Activated CD4-positive, alpha-beta T cell treated with anti-CD3 and anti-CD28 coated beads for 36 hours (primary cell): ENCODE measurements at regions not wholly inside any gene's neighbourhood (a gene's known extent, or its start where the extent isn't known, plus 50 kb on each side); places are given as distances from the start of the nearest gene placed in this dataset.

ENCODE experiments used
- ATAC-seq: fragments of 200-7000 bp; cut with Tn5 transposase; one replicate; pipeline ENCODE4 v1.10.0; 2021; ENCODE audit warnings: mild to moderate bottlenecking, moderate library complexity
- CTCF ChIA-PET: fragments of 350-600 bp; sonication (Branson Sonifier 250); formaldehyde crosslinking; loops from one replicate; lab custom pipeline; 2021; ENCODE audit warnings: antibody characterized with exemption; lab: Charles Lee
- POLR2A ChIA-PET: fragments of 350-600 bp; sonication (Branson Sonifier 250); formaldehyde crosslinking; loops from one replicate; lab custom pipeline; 2021; ENCODE audit warnings: antibody characterized with exemption, inconsistent platforms; lab: Charles Lee
- DNase-seq: peaks from one replicate; pipeline ENCODE4 v3.0.0-alpha.2; 2020
- H3K27ac Mint-ChIP-seq: one replicate; pipeline ENCODE4 v1.8.0; 2021; ENCODE audit warnings: mixed read lengths
- H3K27me3 Mint-ChIP-seq: one replicate; pipeline ENCODE4 v1.8.0; 2021; ENCODE audit warnings: mixed read lengths
- H3K36me3 Mint-ChIP-seq: one replicate; pipeline ENCODE4 v1.8.0; 2021; ENCODE audit warnings: low read depth, mixed read lengths
- H3K4me1 Mint-ChIP-seq: one replicate; pipeline ENCODE4 v1.8.0; 2021; ENCODE audit warnings: mixed read lengths
- H3K4me3 Mint-ChIP-seq: one replicate; pipeline ENCODE4 v1.8.0; 2021; ENCODE audit warnings: mild to moderate bottlenecking, moderate library complexity, mixed read lengths
- H3K9me3 Mint-ChIP-seq: one replicate; pipeline ENCODE4 v1.8.0; 2021; ENCODE audit warnings: low read depth, mixed read lengths
- intact Hi-C, 2 experiments: fragments of 100-400 bp; cut with DNase I in 1 of 2; cut with micrococcal nuclease in 1 of 2; formaldehyde crosslinking; loops; one replicate each; pipeline versions ENCODE4 v1.14.2 to v1.15.1; 2022 to 2024; cut with DNase I, micrococcal nuclease

DNA sequence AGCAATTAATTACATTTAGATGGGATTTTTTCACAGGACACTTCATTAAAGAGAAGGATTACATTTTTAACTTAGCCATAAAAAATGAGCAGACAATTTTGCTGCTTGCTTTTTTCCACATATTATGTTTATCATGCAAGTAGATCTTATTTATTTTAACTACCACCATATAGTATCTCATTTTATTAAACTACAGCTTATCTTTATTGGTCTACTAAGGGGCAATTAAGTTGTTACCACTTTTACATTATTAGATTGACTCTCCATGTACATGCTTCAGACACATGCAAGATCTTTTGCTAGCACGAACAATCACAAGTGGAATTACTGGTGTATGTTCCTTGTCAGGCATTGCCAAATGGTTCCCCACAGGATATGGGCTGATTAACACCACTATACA, 99.8 kb upstream of the NFIA start:
- ATAC-seq (no peak), DNase-seq (no peak)
- ChIA-PET POLR2A (no interaction called here), CTCF (interaction anchor here (1.0 kb wide), 1 partner anchor 606 kb away, joined by 3 read pairs; no protein-coding TSS in a partner anchor)
- Mint-ChIP-seq H3K36me3 (no peaks in the 10 kb centered on the region), H3K4me3 (no peak overlapping the region), H3K27me3 (peaks cover 1% of the 10 kb centered on the region), H3K4me1 (peaks cover 2% of the 10 kb centered on the region), H3K9me3 (no peaks in the 10 kb centered on the region), H3K27ac (no peak overlapping the region)
- intact Hi-C loops: no loop called here

DNA sequence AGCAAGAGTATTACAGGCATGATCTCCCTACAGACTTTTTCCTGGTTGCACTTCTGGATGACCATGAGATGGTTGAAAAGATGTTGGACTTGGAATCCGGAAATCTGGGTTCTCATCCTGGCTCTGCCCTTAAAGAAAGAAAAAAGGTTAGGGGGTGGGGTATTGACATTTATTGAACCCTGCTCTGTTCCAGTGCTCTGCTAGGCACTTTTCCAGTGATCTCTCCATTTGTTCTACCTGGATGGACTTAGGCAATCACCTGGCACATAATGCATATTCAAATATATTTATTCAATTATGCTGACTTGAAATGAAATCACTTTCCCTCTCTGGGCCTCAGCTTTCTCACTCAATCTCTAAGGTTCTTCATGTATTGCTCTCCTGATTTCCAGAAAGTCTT, 101.0 kb upstream of the NFIA start:
- H3K27ac Mint-ChIP-seq: no peak overlapping the region
- ATAC-seq (no peak), DNase-seq (no peak)
- no peaks in the 10 kb centered on the region for H3K9me3 Mint-ChIP-seq
- peaks cover 1% of the 10 kb centered on the region for H3K27me3 Mint-ChIP-seq
- CTCF ChIA-PET: interaction anchor here (0.6 to 1.6 kb wide), 3 partner anchors 9 to 607 kb away, joined by 3 read pairs; no protein-coding TSS in a partner anchor
- intact Hi-C loops: no loop called here
- POLR2A ChIA-PET: no interaction called here
- H3K4me3 Mint-ChIP-seq: no peak overlapping the region
- H3K36me3 Mint-ChIP-seq: no peaks in the 10 kb centered on the region
- H3K4me1 Mint-ChIP-seq: peaks cover 2% of the 10 kb centered on the region

DNA sequence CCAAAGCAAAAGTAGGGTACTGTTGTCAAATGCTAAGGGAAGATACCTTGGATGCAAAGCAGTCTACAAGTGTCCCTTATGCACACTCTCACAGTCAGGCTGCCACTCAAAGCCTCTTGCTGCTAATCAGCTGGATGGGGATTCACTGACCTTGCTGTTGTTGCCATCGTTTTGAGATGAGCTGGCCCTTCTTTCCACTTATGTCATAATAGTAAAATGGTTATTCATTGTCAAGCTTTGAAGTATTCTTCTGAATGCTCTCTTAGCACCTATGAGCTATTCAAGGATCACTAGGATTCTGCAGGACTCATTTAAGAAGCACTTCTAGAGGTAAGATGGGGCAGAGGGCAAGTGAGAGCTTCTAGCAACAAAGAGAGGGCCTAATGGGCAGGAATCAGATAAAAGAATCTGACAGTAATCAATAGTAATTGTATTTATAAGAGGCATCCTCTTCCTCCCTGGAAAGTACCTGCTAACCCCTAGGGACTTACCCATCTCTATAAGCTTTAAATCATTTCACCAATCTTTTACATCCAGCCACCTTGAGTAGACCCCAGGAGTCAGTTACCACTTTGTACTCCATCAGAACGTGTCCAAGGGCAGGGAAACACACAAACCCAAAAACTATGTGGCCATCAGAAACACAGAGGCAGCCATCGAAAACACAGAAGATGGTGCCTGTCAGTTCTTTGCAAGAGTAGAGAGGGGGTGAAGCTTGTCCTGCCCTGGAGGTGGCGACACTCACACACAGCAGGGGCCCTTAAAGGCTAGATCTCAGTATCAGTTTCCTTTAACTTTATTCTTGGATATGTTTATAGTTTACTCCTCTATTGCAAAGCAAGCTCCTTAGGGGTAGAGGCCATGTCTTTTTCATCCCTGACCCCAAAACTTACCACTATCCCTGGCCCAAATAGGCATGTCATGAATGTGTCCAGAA, 103.7 kb upstream of the NFIA start:
- H3K36me3 Mint-ChIP-seq: no peaks in the 10 kb centered on the region
- ATAC-seq (peak; percentile 80), DNase-seq (peak; percentile 54)
- POLR2A ChIA-PET: no interaction called here
- H3K27ac Mint-ChIP-seq: no peak overlapping the region
- H3K4me1 Mint-ChIP-seq: peaks cover 2% of the 10 kb centered on the region
- no peak overlapping the region for H3K4me3 Mint-ChIP-seq
- intact Hi-C loops: loop anchor here (1.0 to 5.0 kb wide), 5 partner anchors 64 to 874 kb away; no protein-coding TSS in a partner anchor
- H3K9me3 Mint-ChIP-seq: no peaks in the 10 kb centered on the region
- peaks cover under 1% of the 10 kb centered on the region for H3K27me3 Mint-ChIP-seq
- CTCF ChIA-PET: interaction anchor here (0.6 to 2.4 kb wide), 13 partner anchors 9 to 1048 kb away, joined by 3 to 8 read pairs (median 4); no protein-coding TSS in a partner anchor

DNA sequence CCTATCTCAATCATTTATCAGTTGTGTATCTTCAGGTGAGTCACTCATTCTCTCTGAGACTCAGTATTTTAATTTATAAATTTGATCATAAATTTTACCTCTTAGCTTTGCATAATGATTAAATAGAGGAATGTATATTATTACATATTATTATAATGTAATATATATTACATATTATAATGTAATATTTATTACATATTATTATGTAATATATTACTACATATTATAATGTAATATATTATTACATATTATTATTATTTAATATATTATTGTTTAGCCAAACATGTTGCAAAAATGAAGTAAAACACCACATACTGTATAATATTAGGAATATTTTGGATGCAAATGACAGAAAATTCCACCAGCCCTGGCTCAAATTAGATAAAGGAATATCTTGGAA, 104.7 kb upstream of the NFIA start:
- Mint-ChIP-seq H3K4me1 (peaks cover 2% of the 10 kb centered on the region), H3K36me3 (no peaks in the 10 kb centered on the region), H3K9me3 (no peaks in the 10 kb centered on the region), H3K4me3 (no peak overlapping the region), H3K27ac (no peak overlapping the region), H3K27me3 (no peaks in the 10 kb centered on the region)
- ATAC-seq: no peak
- CTCF ChIA-PET: interaction anchor here (0.8 to 2.4 kb wide), 4 partner anchors 65 to 1001 kb away, joined by 3 to 8 read pairs (median 4); no protein-coding TSS in a partner anchor
- no peak for DNase-seq
- intact Hi-C loops: loop anchor here (2.0 to 5.0 kb wide), 3 partner anchors 65 to 875 kb away; no protein-coding TSS in a partner anchor
- POLR2A ChIA-PET: no interaction called here

DNA sequence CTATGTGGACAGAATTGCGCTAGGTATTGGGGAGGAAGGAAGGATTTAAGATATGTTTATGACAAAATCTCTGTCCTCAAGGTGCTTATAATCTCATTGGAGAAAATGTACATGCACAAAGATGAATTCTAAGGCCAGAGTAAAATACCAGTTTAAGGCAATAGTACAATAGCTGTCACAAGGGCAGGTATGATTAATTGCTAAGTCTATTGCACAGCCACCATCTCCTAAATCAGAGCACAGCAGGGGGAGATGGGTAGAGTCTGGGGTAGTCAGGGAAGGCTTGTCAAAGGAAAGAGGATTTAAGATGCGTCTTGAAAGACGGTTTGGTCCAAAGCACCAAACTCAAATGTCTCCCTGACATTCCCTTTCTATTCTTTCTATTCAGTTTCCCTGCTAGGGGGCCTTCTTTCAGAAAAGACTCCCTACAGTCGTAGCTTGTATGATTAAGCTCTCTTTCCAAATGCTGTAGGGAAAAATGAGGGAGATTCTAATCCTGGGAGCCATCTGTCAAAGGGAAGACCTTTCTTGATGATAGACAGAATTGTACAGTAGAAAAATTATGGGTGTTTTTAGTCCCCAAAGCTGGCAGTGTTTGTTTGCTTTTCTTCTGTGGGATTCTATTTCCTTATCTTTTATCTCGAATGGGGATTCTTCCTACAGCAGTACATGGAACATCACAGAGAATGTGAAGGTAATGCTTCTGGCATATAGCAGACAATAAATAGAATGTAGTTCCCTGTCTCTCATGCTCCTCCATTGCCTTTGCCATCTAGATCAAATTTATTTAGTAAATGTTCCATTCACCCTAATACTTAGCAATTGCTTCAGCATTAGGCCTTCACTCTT, 107.6 kb upstream of the NFIA start:
- Mint-ChIP-seq H3K36me3 (no peaks in the 10 kb centered on the region), H3K27me3 (no peaks in the 10 kb centered on the region), H3K4me1 (peaks cover 2% of the 10 kb centered on the region), H3K4me3 (no peak overlapping the region), H3K27ac (no peak overlapping the region), H3K9me3 (no peaks in the 10 kb centered on the region)
- CTCF ChIA-PET: no interaction called here
- DNase-seq: no peak
- POLR2A ChIA-PET: no interaction called here
- intact Hi-C loops: loop anchor here (5.0 kb wide), 2 partner anchors 478 to 878 kb away; no protein-coding TSS in a partner anchor
- no peak for ATAC-seq

DNA sequence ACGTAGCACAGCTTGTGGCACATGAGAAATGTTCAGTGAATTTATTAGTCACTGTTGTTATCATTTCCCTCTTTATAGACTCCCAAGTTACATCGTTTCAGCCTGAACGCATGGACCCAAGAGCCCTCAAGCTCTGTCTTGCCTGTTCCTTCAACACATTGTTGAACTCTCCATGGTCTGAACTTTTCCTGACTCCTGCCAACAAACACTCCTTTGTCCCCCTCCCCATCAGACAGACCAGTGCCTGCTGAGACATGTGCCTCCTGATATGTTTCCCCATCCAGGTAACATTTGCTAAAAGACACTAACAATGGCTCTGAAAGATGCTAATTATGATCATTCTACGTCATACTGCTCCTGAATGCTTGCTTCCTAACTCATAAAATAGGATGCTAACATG, 108.7 kb upstream of the NFIA start:
- Mint-ChIP-seq H3K27me3 (peaks cover 3% of the 10 kb centered on the region), H3K36me3 (no peaks in the 10 kb centered on the region), H3K9me3 (no peaks in the 10 kb centered on the region), H3K4me3 (no peak overlapping the region), H3K4me1 (no peaks in the 10 kb centered on the region), H3K27ac (no peak overlapping the region)
- CTCF ChIA-PET: interaction anchor here (1.0 kb wide), 1 partner anchor 69 kb away, joined by 6 read pairs; no protein-coding TSS in a partner anchor
- intact Hi-C loops: no loop called here
- ATAC-seq (no peak), DNase-seq (no peak)
- POLR2A ChIA-PET: no interaction called here

DNA sequence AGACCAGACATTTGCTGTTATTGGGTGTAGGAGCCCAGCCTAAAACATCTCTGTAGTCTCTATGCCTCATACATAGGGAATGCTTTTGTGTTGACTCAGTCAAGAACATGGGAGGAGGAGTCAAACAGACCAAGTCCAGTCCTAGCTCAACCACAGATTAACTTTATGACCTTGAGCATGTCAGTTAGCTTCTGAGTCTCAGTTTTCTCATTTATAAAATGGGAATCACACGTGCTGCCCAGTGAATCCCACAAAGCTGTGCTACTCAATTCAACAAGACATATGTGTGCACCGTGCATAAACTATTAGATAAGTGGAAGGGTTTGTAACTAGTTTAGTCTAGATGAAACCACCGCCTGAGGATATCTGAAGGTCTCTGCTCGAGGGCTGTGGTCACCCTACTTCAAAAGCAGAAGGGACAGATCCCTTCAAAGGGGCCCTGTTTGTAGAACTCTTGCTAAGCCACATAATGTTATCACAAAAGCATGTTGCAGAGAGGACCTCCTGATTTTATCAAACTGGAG, 109.5 kb upstream of the NFIA start:
- H3K36me3 Mint-ChIP-seq: no peaks in the 10 kb centered on the region
- ChIA-PET CTCF (interaction anchor here (1.0 kb wide), 1 partner anchor 70 kb away, joined by 6 read pairs; no protein-coding TSS in a partner anchor), POLR2A (no interaction called here)
- H3K27me3 Mint-ChIP-seq: peaks cover 7% of the 10 kb centered on the region
- H3K9me3 Mint-ChIP-seq: no peaks in the 10 kb centered on the region
- no peak overlapping the region for H3K4me3 Mint-ChIP-seq
- ATAC-seq (no peak), DNase-seq (no peak)
- intact Hi-C loops: no loop called here
- no peak overlapping the region for H3K27ac Mint-ChIP-seq
- no peaks in the 10 kb centered on the region for H3K4me1 Mint-ChIP-seq

DNA sequence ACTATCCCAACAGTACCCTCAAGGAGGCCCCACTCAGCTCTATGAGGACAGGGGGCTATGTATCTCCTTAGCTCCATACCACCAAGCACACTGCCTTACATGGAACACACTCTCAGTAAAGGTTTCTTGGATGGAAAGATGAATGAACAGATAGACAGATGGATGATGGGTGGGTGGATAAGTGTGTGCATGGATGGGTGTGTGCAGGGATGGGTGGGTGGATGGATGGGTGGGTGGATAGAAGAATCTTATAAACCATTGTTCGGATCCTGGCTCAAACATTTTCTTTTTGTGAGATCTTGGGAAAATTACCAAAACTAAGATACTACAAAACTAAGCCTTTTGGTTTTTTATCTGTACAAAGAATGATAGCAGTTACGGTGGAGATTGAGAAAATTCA, 111.0 kb upstream of the NFIA start:
- H3K4me3 Mint-ChIP-seq: no peak overlapping the region
- CTCF ChIA-PET: no interaction called here
- ATAC-seq: no peak

DNA sequence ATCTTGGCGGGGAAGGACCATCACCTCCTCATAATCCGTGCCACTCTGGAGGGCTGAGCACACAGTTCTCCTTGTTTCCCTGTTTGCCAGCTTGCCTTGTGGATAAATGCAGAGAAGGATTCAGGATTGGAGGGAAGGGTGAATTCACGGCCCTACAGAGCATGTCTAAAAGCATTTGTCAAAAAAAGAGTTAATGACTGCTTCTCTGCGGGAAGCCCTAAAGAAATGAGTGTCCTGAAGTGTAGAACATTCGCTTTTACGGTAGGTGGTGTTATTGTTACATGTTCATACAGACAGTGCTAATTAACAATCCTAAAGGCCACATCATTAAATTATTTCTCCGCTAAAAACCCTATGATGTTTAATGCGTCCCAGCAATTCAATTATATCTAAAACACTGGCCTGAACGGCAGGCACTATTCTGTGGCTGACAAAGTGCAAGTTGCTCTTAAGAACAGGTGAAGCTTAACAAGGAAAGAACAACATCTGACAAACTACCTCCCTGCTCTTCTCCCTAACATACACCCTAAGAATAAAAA, 112.3 kb upstream of the NFIA start:
- CTCF ChIA-PET: no interaction called here
- DNase-seq (no peak), ATAC-seq (no peak)
- H3K27me3 Mint-ChIP-seq: peaks cover 16% of the 10 kb centered on the region
- intact Hi-C loops: loop anchor here in 1 of 2 experiments (1.0 kb wide), 1 partner anchor 618 kb away; no protein-coding TSS in a partner anchor
- H3K36me3 Mint-ChIP-seq: no peaks in the 10 kb centered on the region
- no peak overlapping the region for H3K27ac Mint-ChIP-seq
- H3K4me3 Mint-ChIP-seq: no peak overlapping the region
- H3K4me1 Mint-ChIP-seq: no peaks in the 10 kb centered on the region
- POLR2A ChIA-PET: no interaction called here
- H3K9me3 Mint-ChIP-seq: peaks cover 9% of the 10 kb centered on the region

More for the DNA sequence above, 111.0 kb upstream of the NFIA start:
- no peaks in the 10 kb centered on the region for H3K4me1 Mint-ChIP-seq
- intact Hi-C loops: no loop called here
- H3K27ac Mint-ChIP-seq: no peak overlapping the region
- no peak for DNase-seq
- POLR2A ChIA-PET: no interaction called here
- peaks cover 16% of the 10 kb centered on the region for H3K27me3 Mint-ChIP-seq
- peaks cover 6% of the 10 kb centered on the region for H3K9me3 Mint-ChIP-seq
- no peaks in the 10 kb centered on the region for H3K36me3 Mint-ChIP-seq

DNA sequence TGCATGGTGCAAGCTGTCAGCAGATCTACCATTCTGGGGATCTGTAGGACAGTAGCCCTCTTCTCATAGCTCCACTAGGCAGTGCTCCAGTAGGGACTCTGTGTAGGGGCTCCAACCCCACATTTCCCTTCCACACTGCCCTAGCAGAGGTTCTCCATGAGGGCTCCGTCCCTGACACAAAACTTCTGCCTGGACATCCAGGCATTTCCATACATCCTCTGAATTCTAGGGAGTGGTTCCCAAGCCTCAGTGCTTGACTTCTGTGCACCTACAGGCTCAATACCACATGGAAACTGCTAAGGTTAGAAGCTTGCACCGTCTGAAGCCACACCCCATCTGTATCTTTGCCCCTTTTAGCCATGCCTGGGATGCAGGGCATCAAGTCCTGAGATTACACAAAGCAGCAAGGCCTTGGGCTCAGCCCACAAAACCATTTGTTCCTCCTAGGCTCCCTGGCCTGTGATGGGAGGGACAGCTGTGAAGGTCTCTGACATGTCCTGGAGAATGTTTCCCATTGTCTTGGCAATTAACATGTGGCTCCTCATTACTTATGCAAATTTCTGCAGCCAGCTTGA, 117.0 kb upstream of the NFIA start:
- no peaks in the 10 kb centered on the region for H3K4me1 Mint-ChIP-seq
- CTCF ChIA-PET: interaction anchor here (0.7 kb wide), 1 partner anchor 77 kb away, joined by 3 read pairs; no protein-coding TSS in a partner anchor
- no peak overlapping the region for H3K27ac Mint-ChIP-seq
- no peak for DNase-seq
- intact Hi-C loops: no loop called here
- ATAC-seq: no peak
- POLR2A ChIA-PET: interaction anchor here (0.7 kb wide), 1 partner anchor 1441 kb away, joined by 3 read pairs; no protein-coding TSS in a partner anchor
- peaks cover 27% of the 10 kb centered on the region for H3K27me3 Mint-ChIP-seq
- no peak overlapping the region for H3K4me3 Mint-ChIP-seq
- peaks cover 22% of the 10 kb centered on the region for H3K9me3 Mint-ChIP-seq
- no peaks in the 10 kb centered on the region for H3K36me3 Mint-ChIP-seq
